Endothelial cell of umbilical vein (primary cell): ENCODE measurements at regions not wholly inside any gene's neighbourhood (a gene's known extent, or its start where the extent isn't known, plus 50 kb on each side); places are given as distances from the start of the nearest gene placed in this dataset.

Source experiments
- BruUV-seq: library from RNA; stranded (reverse); fragments of 400-500 nt; replicated peaks from 2 replicates; lab custom pipeline; 2021; lab: Mats Ljungman, UMichigan
- CTCF ChIA-PET: fragments of 300-600, 350-600 bp; sonication (Branson Sonifier 250); formaldehyde crosslinking; loops from one replicate; lab custom pipeline; 2021; ENCODE audit warnings: antibody characterized with exemption, inconsistent platforms; lab: Charles Lee
- POLR2A ChIA-PET: fragments of 300-600, 350-600 bp; sonication (Branson Sonifier 250); formaldehyde crosslinking; loops from one replicate; lab custom pipeline; 2021; ENCODE audit warnings: antibody characterized with exemption, inconsistent platforms; lab: Charles Lee
- DNase-seq: peaks from one replicate; pipeline ENCODE4 v3.0.0-alpha.2; 2011; ENCODE audit warnings: low read depth, low spot score
- FAIRE-seq: peaks from 2 replicates; lab custom pipeline; 2011; peaks lifted over from hg19 to GRCh38; lab: Jason Lieb, UNC
- H2AFZ ChIP-seq: 2 replicates; pipeline ENCODE4 v1.6.0; 2012; ENCODE audit warnings: low read depth, low read length, control low read depth, inconsistent platforms
- H3K27ac ChIP-seq: 2 replicates; pipeline ENCODE4 v1.5.1; 2011; ENCODE audit warnings: low read depth, mild to moderate bottlenecking, control low read depth, low read length, moderate library complexity; ENCODE audit not compliant: insufficient read depth
- H3K27me3 ChIP-seq, 2 experiments: 2 replicates each; pipeline versions ENCODE4 v1.6.0 to v1.6.1; 2011; ENCODE audit warnings: low read length in 2 of 2, mixed read lengths in 1 of 2; ENCODE audit not compliant: control insufficient read depth in 2 of 2, insufficient read depth in 2 of 2
- H3K36me3 ChIP-seq, 2 experiments: 2 replicates in 1 of 2; 3 replicates in 1 of 2; pipeline ENCODE4 v1.5.1; 2011; ENCODE audit warnings: low read length in 2 of 2, mild to moderate bottlenecking in 1 of 2, moderate library complexity in 1 of 2; ENCODE audit not compliant: control insufficient read depth in 2 of 2, insufficient read depth in 2 of 2; ENCODE audit errors: extremely low read depth in 1 of 2
- H3K4me1 ChIP-seq: 3 replicates; pipeline ENCODE4 v1.5.1; 2011; ENCODE audit warnings: mild to moderate bottlenecking, low read length; ENCODE audit not compliant: control insufficient read depth, insufficient read depth; ENCODE audit errors: extremely low read depth
- H3K4me2 ChIP-seq: 2 replicates; pipeline ENCODE4 v1.6.1; 2011; ENCODE audit warnings: low read length, control low read depth, mixed read lengths; ENCODE audit not compliant: insufficient read depth
- H3K4me3 ChIP-seq, 3 experiments: fragments of 200-600 bp in 1 of 3; sonication (generic), shearing (Covaris generic) in 1 of 3; replicated peaks in 1 of 3; 2 replicates each; pipeline ENCODE4 v1.5.1; 2011 to 2016; ENCODE audit warnings: control low read depth in 3 of 3, low read length in 3 of 3, mild to moderate bottlenecking in 2 of 3, inconsistent platforms in 1 of 3, low read depth in 1 of 3, moderate library complexity in 1 of 3; ENCODE audit not compliant: insufficient read depth in 1 of 3
- H3K79me2 ChIP-seq: 2 replicates; pipeline ENCODE4 v1.6.0; 2012; ENCODE audit warnings: low read length, inconsistent platforms; ENCODE audit not compliant: control insufficient read depth, insufficient read depth
- H3K9ac ChIP-seq: replicated peaks from 2 replicates; pipeline ENCODE3; 2011; ENCODE audit warnings: low read length, control low read depth; ENCODE audit not compliant: insufficient read depth; ENCODE audit errors: extremely low read depth
- H3K9me1 ChIP-seq: replicated peaks from 3 replicates; pipeline ENCODE4 v1.6.0; 2011; ENCODE audit warnings: mild to moderate bottlenecking, low read length; ENCODE audit not compliant: control insufficient read depth, insufficient read depth; ENCODE audit errors: extremely low read depth
- H3K9me3 ChIP-seq: replicated peaks from 2 replicates; pipeline ENCODE4 v1.5.1; 2012; ENCODE audit warnings: low read length, inconsistent platforms; ENCODE audit not compliant: control insufficient read depth, insufficient read depth
- H4K20me1 ChIP-seq: replicated peaks from 2 replicates; pipeline ENCODE3; 2011; ENCODE audit warnings: mild to moderate bottlenecking, low read length; ENCODE audit not compliant: control insufficient read depth, insufficient read depth; ENCODE audit errors: extremely low read depth
- CTCF ChIP-seq, 2 donors: IDR thresholded peaks; 1 replicate in 1 of 2; 2 replicates in 1 of 2; pipeline ENCODE4 v1.5.1; 2011; ENCODE audit warnings: low read length in 2 of 2, mild to moderate bottlenecking in 2 of 2, moderate library complexity in 2 of 2, control low read depth in 1 of 2, inconsistent platforms in 1 of 2, low read depth in 1 of 2; ENCODE audit not compliant: insufficient read depth in 1 of 2; ENCODE audit errors: extremely low read depth in 1 of 2
- EZH2 ChIP-seq: IDR thresholded peaks from 2 replicates; pipeline ENCODE4 v1.6.1; 2012; ENCODE audit warnings: borderline replicate concordance, low read depth, mild to moderate bottlenecking, moderate library complexity, low read length, inconsistent platforms; ENCODE audit not compliant: severe bottlenecking
- FOS ChIP-seq: IDR thresholded peaks from 2 replicates; pipeline ENCODE4 v1.6.1; 2011; ENCODE audit warnings: mild to moderate bottlenecking, low read length, moderate library complexity, borderline replicate concordance; ENCODE audit not compliant: insufficient read depth
- GATA2 ChIP-seq: IDR thresholded peaks from 2 replicates; pipeline ENCODE4 v1.7.0; 2011; ENCODE audit warnings: low read depth, mild to moderate bottlenecking, moderate library complexity, mixed read lengths, low read length; ENCODE audit not compliant: insufficient read length, insufficient read depth
- JUN ChIP-seq: IDR thresholded peaks from 2 replicates; pipeline ENCODE4 v1.6.1; 2011; ENCODE audit warnings: borderline replicate concordance, low read depth; ENCODE audit not compliant: insufficient read length, insufficient read depth
- MAX ChIP-seq: IDR thresholded peaks from 2 replicates; pipeline ENCODE4 v1.6.1; 2011; ENCODE audit not compliant: insufficient read depth, insufficient read length
- MYC ChIP-seq: IDR thresholded peaks from one replicate; pipeline ENCODE4 v1.6.1; 2011; ENCODE audit warnings: mild to moderate bottlenecking, low read depth, low read length
- POLR2A ChIP-seq: IDR thresholded peaks from 2 replicates; pipeline ENCODE4 v1.6.1; 2012; ENCODE audit warnings: low read depth, mild to moderate bottlenecking, control low read depth, low read length
- POLR2AphosphoS5 ChIP-seq: IDR thresholded peaks from 2 replicates; pipeline ENCODE4 v1.6.1; 2012; ENCODE audit warnings: low read depth, mild to moderate bottlenecking, control low read depth, low read length, moderate library complexity; ENCODE audit not compliant: insufficient read depth
- dilution Hi-C: fragments of 300-500 bp; cut with MboI; formaldehyde crosslinking; loops from one replicate; pipeline ENCODE4 v1.15.0; 2019; ENCODE audit warnings: low sequenced_read_pairs; ENCODE audit not compliant: extremely low pct_ligation_motif_present
- intact Hi-C: fragments of 100-400 bp; cut with micrococcal nuclease; formaldehyde crosslinking; loops from one replicate; pipeline ENCODE4 v1.10.0; 2022

- Histone ChIP-seq H2AFZ (no peak overlapping the region), H3K9ac (no peak overlapping the region), H3K4me2 (no peak overlapping the region), H3K9me1 (no peaks in the 10 kb centered on the region), H3K36me3 (no peaks in the 10 kb centered on the region), H3K27me3 (no peaks in the 10 kb centered on the region), H3K27ac (no peak overlapping the region), H4K20me1 (no peaks in the 10 kb centered on the region), H3K79me2 (no peaks in the 10 kb centered on the region), H3K4me3 (no peak overlapping the region), H3K9me3 (no peaks in the 10 kb centered on the region), H3K4me1 (no peaks in the 10 kb centered on the region)
- no peak for DNase-seq
- ChIA-PET POLR2A (no interaction called here), CTCF (no interaction called here)
- TF ChIP-seq MYC (no peak), FOS (no peak), JUN (no peak), MAX (no peak), CTCF (IDR thresholded peaks at IDR 0.05; ENCODE audit: extremely low read depth in 1 of 2, insufficient read depth in 1 of 2, low read depth in 1 of 2, low read length in 2 of 2) (no peak), POLR2AphosphoS5 (no peak), GATA2 (no peak), EZH2 (no peak), POLR2A (no peak)
- intact Hi-C loops: no loop called here
- dilution Hi-C loops: no loop called here
- no TSS peak for BruUV-seq
- FAIRE-seq: no peak
These were observed 357.4 kb upstream of the ACVR2A start for GRCh38 chr2:147487286-147487977.
